Erythroblast (primary cell): ENCODE measurements at regions not wholly inside any gene's neighbourhood (a gene's known extent, or its start where the extent isn't known, plus 50 kb on each side); places are given as distances from the start of the nearest gene placed in this dataset.

ENCODE experiments used
- GATA1 ChIP-seq: IDR thresholded peaks from 2 replicates; pipeline ENCODE4 v1.6.1; 2011; ENCODE audit warnings: low read depth, mild to moderate bottlenecking, control low read depth, low read length, moderate library complexity
- POLR2A ChIP-seq: IDR thresholded peaks from 2 replicates; pipeline ENCODE4 v1.6.1; 2011; ENCODE audit warnings: mild to moderate bottlenecking, low read length

DNA sequence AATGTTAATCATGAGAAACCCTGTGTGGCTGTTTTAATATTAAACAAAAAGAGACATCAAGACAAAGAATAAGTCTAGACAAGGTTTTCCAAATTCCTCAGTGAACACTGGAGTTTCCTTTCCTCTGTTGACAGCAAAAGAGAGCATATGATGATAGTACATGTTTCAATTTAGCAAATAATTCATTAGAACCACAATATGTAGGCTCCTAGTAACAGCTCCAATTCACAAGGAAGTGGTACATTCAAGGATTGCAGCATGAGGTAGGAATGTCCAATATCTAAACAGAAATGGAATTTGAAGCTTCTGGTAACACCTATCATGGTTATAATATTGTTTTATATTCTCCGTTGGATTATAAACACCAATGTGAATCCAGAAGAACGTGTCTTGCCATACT lies 203.8 kb upstream of the TECRL start:
- TF ChIP-seq POLR2A (no peak), GATA1 (no peak)
